ENCODE measurements at regions not wholly inside any gene's neighbourhood (a gene's known extent, or its start where the extent isn't known, plus 50 kb on each side); places are given as distances from the start of the nearest gene placed in this dataset.

DNA sequence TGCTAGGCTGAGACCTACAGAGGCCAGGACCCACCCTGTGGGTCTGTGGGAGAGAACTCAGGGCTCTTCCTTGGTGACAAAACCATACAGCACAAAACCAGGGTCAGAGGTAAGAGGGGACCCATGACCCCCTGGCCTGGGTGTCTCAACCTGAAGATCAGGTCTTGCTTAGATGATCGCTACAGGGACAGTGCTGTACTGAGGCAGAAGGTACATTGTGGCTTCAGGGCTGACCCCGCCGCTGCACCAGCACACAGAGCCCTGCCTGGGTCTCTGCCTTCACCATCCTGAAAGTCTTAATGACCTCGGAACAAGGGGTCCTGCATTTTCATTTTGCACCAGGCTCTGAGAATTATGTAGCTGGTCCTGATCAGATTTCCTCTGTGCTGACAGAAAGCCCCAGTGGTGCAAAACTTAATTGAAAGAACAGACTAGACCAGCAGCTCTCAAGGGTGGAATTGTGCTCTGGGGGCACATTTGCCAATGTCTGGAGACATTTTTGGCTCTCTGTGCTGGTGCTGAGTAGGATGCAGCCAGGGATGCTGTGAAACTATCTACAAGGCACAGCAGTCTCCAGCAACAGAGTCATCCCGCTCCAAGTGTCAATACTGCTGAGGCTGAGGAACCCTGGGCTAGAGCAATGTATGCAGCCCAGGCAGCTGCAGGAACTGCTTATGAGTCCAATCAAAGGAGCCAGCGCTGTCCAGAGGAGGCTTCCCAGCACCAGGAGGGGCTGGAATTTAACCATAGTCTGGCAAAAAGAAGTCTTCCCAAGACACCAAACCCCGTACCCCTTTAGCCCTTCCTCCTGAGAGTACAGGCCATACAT is 254.9 kb downstream of the ERMARD start:
- peaks cover 0 to 17% (median 0%) of the 10 kb centered on the region in 3 donors for H3K27me3 ChIP-seq (ENCODE audit: control insufficient read depth in 3 of 3, insufficient read depth in 3 of 3, low read length in 2 of 3)
- 84 to 93% methylated on average over 7 of the region's 7 CpGs for WGBS, 2 donors
- ATAC-seq (ENCODE audit: insufficient read depth, low FRiP score) (no peak), DNase-seq (peak in 1 of 3 donors; percentile 10)
- H3K27ac ChIP-seq (ENCODE audit: low read depth in 1 of 2, low read length in 1 of 2) = no peak overlapping the region
- no peaks in the 10 kb centered on the region for H3K36me3 ChIP-seq (ENCODE audit: control insufficient read depth in 4 of 4, insufficient read depth in 4 of 4, low read length in 4 of 4)
- H3K9ac ChIP-seq (ENCODE audit: insufficient read depth in 1 of 2, low read length in 2 of 2) = no peak overlapping the region
- peaks cover 0 to 21% (median 2%) of the 10 kb centered on the region in 4 donors for H3K9me3 ChIP-seq (ENCODE audit: control insufficient read depth in 4 of 4, insufficient read depth in 3 of 4, low read length in 3 of 4)
- H3K4me3 ChIP-seq = no peak overlapping the region
- TF ChIP-seq, protein P1, sequence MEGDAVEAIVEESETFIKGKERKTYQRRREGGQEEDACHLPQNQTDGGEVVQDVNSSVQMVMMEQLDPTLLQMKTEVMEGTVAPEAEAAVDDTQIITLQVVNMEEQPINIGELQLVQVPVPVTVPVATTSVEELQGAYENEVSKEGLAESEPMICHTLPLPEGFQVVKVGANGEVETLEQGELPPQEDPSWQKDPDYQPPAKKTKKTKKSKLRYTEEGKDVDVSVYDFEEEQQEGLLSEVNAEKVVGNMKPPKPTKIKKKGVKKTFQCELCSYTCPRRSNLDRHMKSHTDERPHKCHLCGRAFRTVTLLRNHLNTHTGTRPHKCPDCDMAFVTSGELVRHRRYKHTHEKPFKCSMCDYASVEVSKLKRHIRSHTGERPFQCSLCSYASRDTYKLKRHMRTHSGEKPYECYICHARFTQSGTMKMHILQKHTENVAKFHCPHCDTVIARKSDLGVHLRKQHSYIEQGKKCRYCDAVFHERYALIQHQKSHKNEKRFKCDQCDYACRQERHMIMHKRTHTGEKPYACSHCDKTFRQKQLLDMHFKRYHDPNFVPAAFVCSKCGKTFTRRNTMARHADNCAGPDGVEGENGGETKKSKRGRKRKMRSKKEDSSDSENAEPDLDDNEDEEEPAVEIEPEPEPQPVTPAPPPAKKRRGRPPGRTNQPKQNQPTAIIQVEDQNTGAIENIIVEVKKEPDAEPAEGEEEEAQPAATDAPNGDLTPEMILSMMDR (IDR thresholded peaks at IDR 0.05; ENCODE audit: control extremely low read depth, extremely low read depth) = no peak
- H3K4me1 ChIP-seq (ENCODE audit: control insufficient read depth in 5 of 5, insufficient read depth in 5 of 5, low read length in 5 of 5) = peaks cover 0 to 18% (median 3%) of the 10 kb centered on the region in 5 donors

GRCh38 chr6:170005665-170006064 is 254.2 kb downstream of the ERMARD start:
- no peak overlapping the region for H3K4me3 ChIP-seq
- H3K27ac ChIP-seq (ENCODE audit: low read depth in 1 of 2, low read length in 1 of 2) = no peak overlapping the region
- TF ChIP-seq, protein P1 (IDR thresholded peaks at IDR 0.05; ENCODE audit: control extremely low read depth, extremely low read depth) = no peak
- H3K27me3 ChIP-seq (ENCODE audit: control insufficient read depth in 3 of 3, insufficient read depth in 3 of 3, low read length in 2 of 3) = peaks cover 0 to 16% (median 0%) of the 10 kb centered on the region in 3 donors
- H3K9ac ChIP-seq (ENCODE audit: insufficient read depth in 1 of 2, low read length in 2 of 2) = no peak overlapping the region
- no peak for ATAC-seq (ENCODE audit: insufficient read depth, low FRiP score)
- DNase-seq = no peak
- H3K9me3 ChIP-seq (ENCODE audit: control insufficient read depth in 4 of 4, insufficient read depth in 3 of 4, low read length in 3 of 4) = peaks cover 0 to 21% (median 2%) of the 10 kb centered on the region in 4 donors
- peaks cover 0 to 15% (median 1%) of the 10 kb centered on the region in 5 donors for H3K4me1 ChIP-seq (ENCODE audit: control insufficient read depth in 5 of 5, insufficient read depth in 5 of 5, low read length in 5 of 5)
- no peaks in the 10 kb centered on the region for H3K36me3 ChIP-seq (ENCODE audit: control insufficient read depth in 4 of 4, insufficient read depth in 4 of 4, low read length in 4 of 4)

DNA sequence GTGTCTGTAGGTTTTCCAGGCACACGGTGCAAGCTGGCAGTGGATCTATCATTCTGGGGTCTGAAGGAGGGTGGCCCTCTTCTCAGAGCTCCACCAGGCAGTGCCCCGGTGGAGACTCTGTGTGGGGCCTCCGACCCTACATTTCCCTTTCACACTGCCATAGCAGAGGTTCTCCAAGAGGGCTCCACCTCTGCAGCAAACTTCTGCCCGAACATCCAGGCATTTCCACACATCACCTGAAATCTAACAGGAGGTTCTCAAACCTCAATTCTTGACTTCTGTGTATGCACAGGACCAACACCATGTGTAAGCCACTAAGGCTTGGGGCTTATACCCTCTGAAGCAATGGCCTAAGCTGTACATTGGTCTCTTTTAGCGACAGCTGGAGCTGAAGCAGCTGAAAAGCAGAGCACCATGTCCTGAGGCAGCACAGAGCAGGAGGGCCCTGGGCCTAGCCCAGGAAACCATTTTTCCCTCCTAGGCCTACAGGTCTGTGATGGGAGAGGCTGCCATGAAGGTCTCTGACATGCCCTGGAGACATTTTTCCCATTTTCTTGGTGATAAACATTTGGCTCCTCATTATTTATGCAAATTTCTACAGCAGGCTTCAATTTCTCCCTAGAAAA is 253.3 kb downstream of the ERMARD start:
- H3K27me3 ChIP-seq (ENCODE audit: control insufficient read depth in 3 of 3, insufficient read depth in 3 of 3, low read length in 2 of 3) = peaks cover 0 to 14% (median 0%) of the 10 kb centered on the region in 3 donors
- no peaks in the 10 kb centered on the region for H3K36me3 ChIP-seq (ENCODE audit: control insufficient read depth in 4 of 4, insufficient read depth in 4 of 4, low read length in 4 of 4)
- DNase-seq = no peak
- peaks cover 0 to 23% (median 2%) of the 10 kb centered on the region in 4 donors for H3K9me3 ChIP-seq (ENCODE audit: control insufficient read depth in 4 of 4, insufficient read depth in 3 of 4, low read length in 3 of 4)
- H3K4me3 ChIP-seq = no peak overlapping the region
- TF ChIP-seq, protein P1 (IDR thresholded peaks at IDR 0.05; ENCODE audit: control extremely low read depth, extremely low read depth) = no peak
- H3K9ac ChIP-seq (ENCODE audit: insufficient read depth in 1 of 2, low read length in 2 of 2) = no peak overlapping the region
- no peak for ATAC-seq (ENCODE audit: insufficient read depth, low FRiP score)
- 76 to 78% methylated on average over 5 of the region's 5 CpGs for WGBS, 2 donors
- peaks cover 0 to 15% (median 0%) of the 10 kb centered on the region in 5 donors for H3K4me1 ChIP-seq (ENCODE audit: control insufficient read depth in 5 of 5, insufficient read depth in 5 of 5, low read length in 5 of 5)
- no peak overlapping the region for H3K27ac ChIP-seq (ENCODE audit: low read depth in 1 of 2, low read length in 1 of 2)

All from lung (tissue), 11 donors.